ENCODE measurements at regions not wholly inside any gene's neighbourhood (a gene's known extent, or its start where the extent isn't known, plus 50 kb on each side); places are given as distances from the start of the nearest gene placed in this dataset.

- H3K27me3 ChIP-seq (ENCODE audit: control insufficient read depth, extremely low read depth, insufficient read depth, low read length): no peaks in the 10 kb centered on the region
- no peak for TF ChIP-seq CTCF (optimal IDR thresholded peaks at IDR 0.05 in 1 of 3, IDR thresholded peaks at IDR 0.05 in 1 of 3, conservative IDR thresholded peaks at IDR 0.05 in 1 of 3; ENCODE audit: extremely low read depth in 1 of 3, insufficient read depth in 2 of 3, low read length in 3 of 3)
- TF ChIP-seq EZH2 (IDR thresholded peaks at IDR 0.05; ENCODE audit: low read length): no peak
- H3K9me1 ChIP-seq (ENCODE audit: control insufficient read depth, extremely low read depth, insufficient read depth, low read length): no peaks in the 10 kb centered on the region
- DNase-seq (ENCODE audit: low read depth, low spot score): no peak
- no peak overlapping the region for H3K9ac ChIP-seq (ENCODE audit: control insufficient read depth, extremely low read depth, insufficient read depth, low read length)
- H2AFZ ChIP-seq (ENCODE audit: control insufficient read depth, low read length): no peak overlapping the region
- H3K36me3 ChIP-seq (ENCODE audit: control insufficient read depth in 2 of 2, extremely low read depth in 1 of 2, insufficient read depth in 2 of 2, low read length in 2 of 2): no peaks in the 10 kb centered on the region
- H3K27ac ChIP-seq (ENCODE audit: control insufficient read depth, insufficient read depth, low read length): no peak overlapping the region
- dilution Hi-C loops (cut with MboI; ENCODE audit: extremely low pct_ligation_motif_present, low sequenced_read_pairs): no loop called here
- no peak overlapping the region for H3K4me3 ChIP-seq (ENCODE audit: control insufficient read depth in 2 of 3, extremely low read depth in 1 of 3, insufficient read depth in 2 of 3, low read depth in 1 of 3, low read length in 3 of 3)
- H4K20me1 ChIP-seq (ENCODE audit: control insufficient read depth, extremely low read depth, insufficient read depth, low read length): no peaks in the 10 kb centered on the region
- no peak for FAIRE-seq
- no peaks in the 10 kb centered on the region for H3K9me3 ChIP-seq (ENCODE audit: control insufficient read depth, low read depth, low read length)
- H3K4me1 ChIP-seq (ENCODE audit: control insufficient read depth, extremely low read depth, insufficient read depth, low read length): no peaks in the 10 kb centered on the region
- no peak overlapping the region for H3K4me2 ChIP-seq (ENCODE audit: control insufficient read depth, extremely low read depth, insufficient read depth, low read depth, low read length)
- H3K79me2 ChIP-seq (ENCODE audit: control insufficient read depth, insufficient read depth, low read length): no peaks in the 10 kb centered on the region
Observed at GRCh38 chr1:220994671-220995070, 115.4 kb downstream of the HLX start.

DNA sequence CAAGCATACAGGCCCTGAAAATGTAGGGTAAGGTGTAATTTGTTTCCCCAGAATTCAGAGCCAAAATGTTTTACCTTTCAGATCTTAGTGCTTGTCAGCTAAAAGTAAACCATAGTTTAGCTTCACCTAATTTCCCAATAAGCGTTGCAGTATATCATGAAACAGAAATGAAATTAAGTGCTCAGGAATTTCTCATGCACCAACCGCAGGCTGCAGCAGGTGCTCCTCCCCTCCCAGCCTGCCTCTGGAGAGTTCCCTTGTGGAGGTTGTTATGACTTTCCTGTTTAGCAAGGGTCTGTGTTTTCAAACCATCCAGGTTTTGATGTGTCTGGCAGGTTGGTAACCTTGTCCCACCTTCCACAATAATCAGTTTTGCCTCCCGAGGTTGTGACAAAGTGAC, 118.5 kb downstream of the HLX start:
- TF ChIP-seq CTCF (optimal IDR thresholded peaks at IDR 0.05 in 1 of 3, IDR thresholded peaks at IDR 0.05 in 1 of 3, conservative IDR thresholded peaks at IDR 0.05 in 1 of 3; ENCODE audit: extremely low read depth in 1 of 3, insufficient read depth in 2 of 3, low read length in 3 of 3) (no peak), EZH2 (IDR thresholded peaks at IDR 0.05; ENCODE audit: low read length) (no peak)
- dilution Hi-C loops (cut with MboI; ENCODE audit: extremely low pct_ligation_motif_present, low sequenced_read_pairs): no loop called here

More for the DNA sequence above, 118.5 kb downstream of the HLX start:
- H3K27me3 ChIP-seq (ENCODE audit: control insufficient read depth, extremely low read depth, insufficient read depth, low read length): no peaks in the 10 kb centered on the region
- no peak for FAIRE-seq
- H3K27ac ChIP-seq (ENCODE audit: control insufficient read depth, insufficient read depth, low read length): no peak overlapping the region
- no peak for DNase-seq (ENCODE audit: low read depth, low spot score)
- no peaks in the 10 kb centered on the region for H3K79me2 ChIP-seq (ENCODE audit: control insufficient read depth, insufficient read depth, low read length)
- no peak overlapping the region for H3K4me3 ChIP-seq (ENCODE audit: control insufficient read depth in 2 of 3, extremely low read depth in 1 of 3, insufficient read depth in 2 of 3, low read depth in 1 of 3, low read length in 3 of 3)
- no peaks in the 10 kb centered on the region for H3K9me3 ChIP-seq (ENCODE audit: control insufficient read depth, low read depth, low read length)
- no peaks in the 10 kb centered on the region for H3K4me1 ChIP-seq (ENCODE audit: control insufficient read depth, extremely low read depth, insufficient read depth, low read length)
- no peaks in the 10 kb centered on the region for H4K20me1 ChIP-seq (ENCODE audit: control insufficient read depth, extremely low read depth, insufficient read depth, low read length)
- H3K9me1 ChIP-seq (ENCODE audit: control insufficient read depth, extremely low read depth, insufficient read depth, low read length): no peaks in the 10 kb centered on the region
- H3K4me2 ChIP-seq (ENCODE audit: control insufficient read depth, extremely low read depth, insufficient read depth, low read depth, low read length): no peak overlapping the region
- H3K36me3 ChIP-seq (ENCODE audit: control insufficient read depth in 2 of 2, extremely low read depth in 1 of 2, insufficient read depth in 2 of 2, low read length in 2 of 2): no peaks in the 10 kb centered on the region
- no peak overlapping the region for H2AFZ ChIP-seq (ENCODE audit: control insufficient read depth, low read length)
- no peak overlapping the region for H3K9ac ChIP-seq (ENCODE audit: control insufficient read depth, extremely low read depth, insufficient read depth, low read length)
